ENCODE measurements at regions not wholly inside any gene's neighbourhood (a gene's known extent, or its start where the extent isn't known, plus 50 kb on each side); places are given as distances from the start of the nearest gene placed in this dataset.

DNA sequence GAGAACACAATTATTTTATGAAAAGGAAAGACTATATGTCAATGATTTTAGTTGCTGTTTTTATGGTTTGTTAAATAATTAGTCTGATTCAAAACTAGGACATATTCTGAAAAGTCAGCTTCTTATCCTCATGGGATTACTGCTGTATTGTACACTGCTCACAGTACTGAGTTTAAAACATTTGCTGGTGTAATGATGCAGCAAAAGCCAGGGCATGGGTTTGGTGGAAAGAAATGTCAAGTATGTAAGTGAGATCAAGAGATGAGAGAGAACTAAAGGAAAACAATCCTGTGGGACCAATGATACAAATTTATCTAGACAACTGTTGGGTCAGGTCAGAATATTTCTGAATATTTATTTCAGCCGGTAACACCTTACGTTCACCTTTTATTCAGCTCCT lies 210.1 kb upstream of the ARHGEF26 start:
- no CpG with 5 or more reads among the region's 2 CpGs for WGBS (ENCODE audit: insufficient coverage)
- Mint-ChIP-seq H3K4me1 (no peaks in the 10 kb centered on the region), H3K9me3 (peaks cover 0 to 17% (median 7%) of the 10 kb centered on the region in 7 donors), H3K4me3 (no peak overlapping the region), H3K36me3 (no peaks in the 10 kb centered on the region), H3K27me3 (ENCODE audit: low read depth in 3 of 3) (peaks cover 0 to 1% (median 0%) of the 10 kb centered on the region in 3 donors), H3K27ac (no peak overlapping the region)
- no peak overlapping the region for H3K9ac ChIP-seq (ENCODE audit: insufficient read depth, low read length, poor library complexity, severe bottlenecking)
- H3K4me2 ChIP-seq (replicated peaks; ENCODE audit: extremely low read depth, low read length, poor library complexity, severe bottlenecking), result no peak overlapping the region
- no peak overlapping the region for H2AFZ ChIP-seq (ENCODE audit: insufficient read depth, low read depth, low read length, poor library complexity, severe bottlenecking)
- TF ChIP-seq, protein P1, sequence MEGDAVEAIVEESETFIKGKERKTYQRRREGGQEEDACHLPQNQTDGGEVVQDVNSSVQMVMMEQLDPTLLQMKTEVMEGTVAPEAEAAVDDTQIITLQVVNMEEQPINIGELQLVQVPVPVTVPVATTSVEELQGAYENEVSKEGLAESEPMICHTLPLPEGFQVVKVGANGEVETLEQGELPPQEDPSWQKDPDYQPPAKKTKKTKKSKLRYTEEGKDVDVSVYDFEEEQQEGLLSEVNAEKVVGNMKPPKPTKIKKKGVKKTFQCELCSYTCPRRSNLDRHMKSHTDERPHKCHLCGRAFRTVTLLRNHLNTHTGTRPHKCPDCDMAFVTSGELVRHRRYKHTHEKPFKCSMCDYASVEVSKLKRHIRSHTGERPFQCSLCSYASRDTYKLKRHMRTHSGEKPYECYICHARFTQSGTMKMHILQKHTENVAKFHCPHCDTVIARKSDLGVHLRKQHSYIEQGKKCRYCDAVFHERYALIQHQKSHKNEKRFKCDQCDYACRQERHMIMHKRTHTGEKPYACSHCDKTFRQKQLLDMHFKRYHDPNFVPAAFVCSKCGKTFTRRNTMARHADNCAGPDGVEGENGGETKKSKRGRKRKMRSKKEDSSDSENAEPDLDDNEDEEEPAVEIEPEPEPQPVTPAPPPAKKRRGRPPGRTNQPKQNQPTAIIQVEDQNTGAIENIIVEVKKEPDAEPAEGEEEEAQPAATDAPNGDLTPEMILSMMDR (IDR thresholded peaks at IDR 0.05), result no peak
- peaks cover 6 to 10% of the 10 kb centered on the region in 2 donors for H3K9me3 ChIP-seq (replicated peaks in 1 of 2; ENCODE audit: control insufficient read depth in 1 of 2, insufficient read depth in 1 of 2, low read length in 2 of 2)
- no peaks in the 10 kb centered on the region for H3K4me1 ChIP-seq (ENCODE audit: control insufficient read depth in 1 of 2, insufficient read depth in 2 of 2, low read length in 2 of 2)
- no peak overlapping the region for H3K27ac ChIP-seq (ENCODE audit: low read depth in 1 of 2, low read length in 2 of 2)
- no peaks in the 10 kb centered on the region for H3K79me2 ChIP-seq (ENCODE audit: insufficient read depth, low read length)
- intact Hi-C loops (cut with micrococcal nuclease), result no loop called here
- H3K27me3 ChIP-seq (ENCODE audit: control insufficient read depth in 2 of 2, insufficient read depth in 2 of 2, low read length in 2 of 2), result no peaks in the 10 kb centered on the region
- H3K36me3 ChIP-seq (replicated peaks in 1 of 2; ENCODE audit: control insufficient read depth in 1 of 2, insufficient read depth in 2 of 2, low read length in 2 of 2), result no peaks in the 10 kb centered on the region
- no peak for DNase-seq
- H3K4me3 ChIP-seq (replicated peaks in 1 of 3; ENCODE audit: low read depth in 2 of 3, low read length in 3 of 3), result no peak overlapping the region
- H4K20me1 ChIP-seq (ENCODE audit: insufficient read depth, low read length), result no peaks in the 10 kb centered on the region

DNA sequence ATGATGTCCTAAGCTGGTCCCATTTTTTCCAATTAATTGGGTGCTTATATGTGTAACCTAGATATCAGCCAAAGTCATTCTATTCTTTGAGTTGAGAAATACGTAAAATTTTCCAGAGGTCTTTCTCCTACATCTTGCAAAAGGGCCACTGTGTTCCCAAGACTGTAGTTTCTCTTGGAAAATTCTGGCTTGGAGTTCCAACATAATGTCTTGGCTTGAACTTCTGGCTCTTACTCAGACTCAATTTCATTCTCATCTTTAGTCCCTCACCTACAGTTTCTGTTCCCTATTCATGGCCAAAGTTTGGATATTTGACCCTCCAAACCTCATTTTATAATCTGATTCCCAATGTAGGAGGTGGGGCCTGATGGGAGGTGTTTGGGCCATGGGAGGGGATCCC lies 201.4 kb upstream of the ARHGEF26 start:
- TF ChIP-seq, protein P1 (IDR thresholded peaks at IDR 0.05), result no peak
- 100% methylated on average over 1 of the region's 1 CpG for WGBS (ENCODE audit: insufficient coverage)
- H3K4me2 ChIP-seq (replicated peaks; ENCODE audit: extremely low read depth, low read length, poor library complexity, severe bottlenecking), result no peak overlapping the region
- no peak overlapping the region for H3K4me3 ChIP-seq (replicated peaks in 1 of 3; ENCODE audit: low read depth in 2 of 3, low read length in 3 of 3)
- no peak overlapping the region for H3K27ac ChIP-seq (ENCODE audit: low read depth in 1 of 2, low read length in 2 of 2)
- Mint-ChIP-seq H3K4me3 (no peak overlapping the region), H3K4me1 (no peaks in the 10 kb centered on the region), H3K27me3 (ENCODE audit: low read depth in 3 of 3) (peaks cover 0 to 1% (median 0%) of the 10 kb centered on the region in 3 donors), H3K9me3 (peaks cover 0 to 7% (median 5%) of the 10 kb centered on the region in 7 donors), H3K36me3 (no peaks in the 10 kb centered on the region), H3K27ac (no peak overlapping the region)
- intact Hi-C loops (cut with micrococcal nuclease), result no loop called here
- H4K20me1 ChIP-seq (ENCODE audit: insufficient read depth, low read length), result no peaks in the 10 kb centered on the region
- no peak overlapping the region for H3K9ac ChIP-seq (ENCODE audit: insufficient read depth, low read length, poor library complexity, severe bottlenecking)
- no peak overlapping the region for H2AFZ ChIP-seq (ENCODE audit: insufficient read depth, low read depth, low read length, poor library complexity, severe bottlenecking)
- no peaks in the 10 kb centered on the region for H3K79me2 ChIP-seq (ENCODE audit: insufficient read depth, low read length)
- H3K4me1 ChIP-seq (ENCODE audit: control insufficient read depth in 1 of 2, insufficient read depth in 2 of 2, low read length in 2 of 2), result no peaks in the 10 kb centered on the region
- no peak for DNase-seq
- H3K27me3 ChIP-seq (ENCODE audit: control insufficient read depth in 2 of 2, insufficient read depth in 2 of 2, low read length in 2 of 2), result no peaks in the 10 kb centered on the region
- no peaks in the 10 kb centered on the region for H3K36me3 ChIP-seq (replicated peaks in 1 of 2; ENCODE audit: control insufficient read depth in 1 of 2, insufficient read depth in 2 of 2, low read length in 2 of 2)
- no peaks in the 10 kb centered on the region for H3K9me3 ChIP-seq (replicated peaks in 1 of 2; ENCODE audit: control insufficient read depth in 1 of 2, insufficient read depth in 1 of 2, low read length in 2 of 2)

Data from CD14-positive monocyte (primary cell).